Bronchial epithelial cell (primary cell): ENCODE measurements at regions not wholly inside any gene's neighbourhood (a gene's known extent, or its start where the extent isn't known, plus 50 kb on each side); places are given as distances from the start of the nearest gene placed in this dataset.

Source experiments
- DNase-seq: peaks from one replicate; pipeline ENCODE4 v3.0.0-alpha.2; 2010; ENCODE audit warnings: low read depth
- FAIRE-seq: peaks from 2 replicates; lab custom pipeline; 2011; peaks lifted over from hg19 to GRCh38; lab: Jason Lieb, UNC
- H3K27me3 ChIP-seq: 2 replicates; pipeline ENCODE4 v1.5.1; 2011; ENCODE audit warnings: low read length; ENCODE audit not compliant: control insufficient read depth, insufficient read depth
- H3K36me3 ChIP-seq: 2 replicates; pipeline ENCODE4 v1.5.1; 2011; ENCODE audit warnings: low read length; ENCODE audit not compliant: control insufficient read depth, insufficient read depth
- H3K4me3 ChIP-seq: 2 replicates; pipeline ENCODE4 v1.5.1; 2011; ENCODE audit warnings: mild to moderate bottlenecking, low read depth, low read length, control low read depth
- CTCF ChIP-seq: IDR thresholded peaks from 2 replicates; pipeline ENCODE4 v1.5.1; 2011; ENCODE audit warnings: mild to moderate bottlenecking, moderate library complexity, low read length, control low read depth, inconsistent platforms; ENCODE audit not compliant: insufficient read depth, severe bottlenecking

- no peak for TF ChIP-seq CTCF
- DNase-seq (no peak), FAIRE-seq (no peak)
- Histone ChIP-seq H3K36me3 (no peaks in the 10 kb centered on the region), H3K27me3 (no peaks in the 10 kb centered on the region), H3K4me3 (no peak overlapping the region)
Observed at GRCh38 chr3:72549761-72550581, 298.3 kb downstream of the SHQ1 start.

- Histone ChIP-seq H3K4me3 (no peak overlapping the region), H3K27me3 (no peaks in the 10 kb centered on the region), H3K36me3 (no peaks in the 10 kb centered on the region)
- TF ChIP-seq CTCF: no peak
- no peak for DNase-seq
- no peak for FAIRE-seq
Observed at GRCh38 chr3:72548981-72549380, 299.3 kb downstream of the SHQ1 start.

- no peak for TF ChIP-seq CTCF
Observed at GRCh38 chr3:72548461-72548860, 299.8 kb downstream of the SHQ1 start.

GRCh38 chr3:72547183-72547582 is 301.1 kb downstream of the SHQ1 start:
- TF ChIP-seq CTCF: no peak
- no peak for FAIRE-seq

More at GRCh38 chr3:72548461-72548860, 299.8 kb downstream of the SHQ1 start:
- Histone ChIP-seq H3K36me3 (no peaks in the 10 kb centered on the region), H3K4me3 (no peak overlapping the region), H3K27me3 (no peaks in the 10 kb centered on the region)
- FAIRE-seq: no peak
- DNase-seq: no peak

GRCh38 chr3:72544239-72544638 is 304.0 kb downstream of the SHQ1 start:
- H3K36me3 ChIP-seq: no peaks in the 10 kb centered on the region
- FAIRE-seq (no peak), DNase-seq (no peak)
- H3K27me3 ChIP-seq: no peaks in the 10 kb centered on the region
- H3K4me3 ChIP-seq: no peak overlapping the region
- TF ChIP-seq CTCF: no peak

More at GRCh38 chr3:72547183-72547582, 301.1 kb downstream of the SHQ1 start:
- no peaks in the 10 kb centered on the region for H3K36me3 ChIP-seq
- no peaks in the 10 kb centered on the region for H3K27me3 ChIP-seq
- DNase-seq: no peak
- no peak overlapping the region for H3K4me3 ChIP-seq
